HepG2 (cell line): ENCODE measurements at regions not wholly inside any gene's neighbourhood (a gene's known extent, or its start where the extent isn't known, plus 50 kb on each side); places are given as distances from the start of the nearest gene placed in this dataset.

Source experiments
- ATAC-seq: fragments of 200-7000 bp; cut with Tn5 transposase; 3 replicates; pipeline ENCODE4 v1.9.1; 2020; ENCODE audit warnings: mild to moderate bottlenecking, moderate library complexity
- BruUV-seq: library from RNA; stranded (reverse); fragments of 400-500 nt; replicated peaks from 2 replicates; lab custom pipeline; 2021; lab: Mats Ljungman, UMichigan
- CTCF ChIA-PET: fragments of 300-600 bp; formaldehyde crosslinking; extraction: SDS; loops from one replicate; lab custom pipeline; 2021; ENCODE audit warnings: low total read pairs, inconsistent platforms, low intra/inter-chr PET ratio; lab: Yijun Ruan, JAX
- POLR2A ChIA-PET: fragments of 350-600 bp; sonication (Branson Sonifier 250); formaldehyde crosslinking; loops from one replicate; lab custom pipeline; 2020; ENCODE audit warnings: antibody characterized with exemption, inconsistent platforms; lab: Yijun Ruan, JAX
- DNase-seq: peaks from one replicate; pipeline ENCODE4 v3.0.0-alpha.2; 2015; ENCODE audit warnings: low spot score
- FAIRE-seq: peaks from 3 replicates; lab custom pipeline; 2011; peaks lifted over from hg19 to GRCh38; lab: Jason Lieb, UNC
- H2AFZ ChIP-seq: one replicate; pipeline ENCODE4 v1.6.1; 2011; ENCODE audit warnings: low read length, inconsistent platforms
- H3K27ac ChIP-seq: fragments of 300-600 bp; 3 replicates; pipeline ENCODE4 v1.8.0; 2011; ENCODE audit warnings: mixed run types, mild to moderate bottlenecking, mixed read lengths, low read length, inconsistent platforms; ENCODE audit not compliant: insufficient read depth; ENCODE audit errors: extremely low read length
- H3K27me3 ChIP-seq, 2 experiments: fragments of 200-600 bp in 1 of 2; 2 replicates in 1 of 2; 3 replicates in 1 of 2; pipeline versions ENCODE4 v1.6.0 to v1.8.0; 2011; ENCODE audit warnings: low read length in 2 of 2, mild to moderate bottlenecking in 2 of 2, moderate library complexity in 2 of 2, inconsistent platforms in 1 of 2; ENCODE audit not compliant: insufficient read depth in 2 of 2, control insufficient read depth in 1 of 2
- H3K36me3 ChIP-seq, 2 experiments: fragments of 200-600 bp in 1 of 2; replicated peaks in 1 of 2; 2 replicates in 1 of 2; 3 replicates in 1 of 2; pipeline versions ENCODE4 v1.5.1 to v1.8.0; 2011; ENCODE audit warnings: low read length in 2 of 2, inconsistent platforms in 1 of 2; ENCODE audit not compliant: insufficient read depth in 2 of 2, control insufficient read depth in 1 of 2
- H3K4me1 ChIP-seq: 2 replicates; pipeline ENCODE4 v1.5.1; 2012; ENCODE audit warnings: low read length, inconsistent platforms; ENCODE audit not compliant: insufficient read depth
- H3K4me2 ChIP-seq: 2 replicates; pipeline ENCODE4 v1.6.0; 2011; ENCODE audit warnings: low read depth, low read length, inconsistent platforms
- H3K4me3 ChIP-seq, 3 experiments: fragments of 200-600 bp in 1 of 3; sonication (generic), shearing (Covaris generic) in 1 of 3; replicated peaks in 1 of 3; 2 replicates each; pipeline ENCODE4 v1.5.1; 2011 to 2016; ENCODE audit warnings: low read length in 3 of 3, inconsistent platforms in 2 of 3, low read depth in 2 of 3, mild to moderate bottlenecking in 2 of 3, control low read depth in 1 of 3, mixed read lengths in 1 of 3; ENCODE audit not compliant: insufficient read depth in 1 of 3
- H3K79me2 ChIP-seq: one replicate; pipeline ENCODE4 v1.6.1; 2011; ENCODE audit warnings: low read length, inconsistent platforms; ENCODE audit not compliant: insufficient read depth
- H3K9ac ChIP-seq: 2 replicates; pipeline ENCODE4 v1.6.0; 2011; ENCODE audit warnings: mild to moderate bottlenecking, low read depth, low read length, inconsistent platforms; ENCODE audit not compliant: insufficient read depth
- H3K9me3 ChIP-seq: 2 replicates; pipeline ENCODE4 v1.5.1; 2012; ENCODE audit warnings: mild to moderate bottlenecking, low read length
- H4K20me1 ChIP-seq: 2 replicates; pipeline ENCODE4 v1.6.0; 2011; ENCODE audit warnings: inconsistent platforms, mild to moderate bottlenecking, low read length, moderate library complexity; ENCODE audit not compliant: insufficient read depth
- BRD4 ChIP-seq: sonication (generic); formaldehyde crosslinking; IDR thresholded peaks from 2 replicates; pipeline ENCODE4 v1.4.0; 2020; ENCODE audit warnings: missing genetic modification reagents
- EEA1 ChIP-seq: sonication (generic); formaldehyde crosslinking; IDR thresholded peaks from 2 replicates; pipeline ENCODE4 v1.5.1; 2020; ENCODE audit warnings: mild to moderate bottlenecking, missing genetic modification reagents, borderline replicate concordance
- FOSL2 ChIP-seq: sonication (generic); formaldehyde crosslinking; IDR thresholded peaks from 2 replicates; pipeline ENCODE4 v1.4.0; 2020; ENCODE audit warnings: missing genetic modification reagents
- HNF1A ChIP-seq, 2 experiments: sonication (generic) in 1 of 2; formaldehyde crosslinking in 1 of 2; IDR thresholded peaks; 2 replicates each; pipeline versions ENCODE4 v1.4.0 to v1.6.1; 2016 to 2020; ENCODE audit warnings: borderline replicate concordance in 1 of 2, low read depth in 1 of 2, mild to moderate bottlenecking in 1 of 2, missing genetic modification reagents in 1 of 2
- HOXA7 ChIP-seq: sonication (generic); formaldehyde crosslinking; IDR thresholded peaks from 2 replicates; pipeline ENCODE4 v1.8.1; 2022; ENCODE audit warnings: mild to moderate bottlenecking, missing genetic modification reagents, moderate library complexity
- MEF2D ChIP-seq: sonication (generic); formaldehyde crosslinking; IDR thresholded peaks from 2 replicates; pipeline ENCODE4 v1.5.1; 2020; ENCODE audit warnings: mild to moderate bottlenecking, missing genetic modification reagents
- PLRG1 ChIP-seq: fragments of 450-650 bp; conservative IDR thresholded peaks from 2 replicates; pipeline ENCODE4 v1.6.1; 2016
- SALL2 ChIP-seq: sonication (generic); formaldehyde crosslinking; IDR thresholded peaks from 2 replicates; pipeline ENCODE4 v1.8.1; 2023; ENCODE audit warnings: mild to moderate bottlenecking, missing genetic modification reagents, inconsistent platforms
- TRAFD1 ChIP-seq: sonication (generic); formaldehyde crosslinking; IDR thresholded peaks from 2 replicates; pipeline ENCODE4 v1.5.1; 2020; ENCODE audit warnings: missing genetic modification reagents, mild to moderate bottlenecking, borderline replicate concordance
- ZNF205 ChIP-seq: IDR thresholded peaks from 2 replicates; pipeline ENCODE4 v1.6.1; 2018; ENCODE audit warnings: missing biosample characterization, missing genetic modification reagents
- ZNF263 ChIP-seq: sonication (generic); formaldehyde crosslinking; IDR thresholded peaks from 2 replicates; pipeline ENCODE4 v1.4.0; 2020; ENCODE audit warnings: missing genetic modification reagents
- ZNF33B ChIP-seq: sonication (generic); formaldehyde crosslinking; IDR thresholded peaks from 2 replicates; pipeline ENCODE4 v1.5.1; 2020; ENCODE audit warnings: mild to moderate bottlenecking, missing genetic modification reagents
- ZNF350 ChIP-seq: sonication (generic); formaldehyde crosslinking; IDR thresholded peaks from 2 replicates; pipeline ENCODE4 v1.4.0; 2020; ENCODE audit warnings: mild to moderate bottlenecking, low read depth, missing genetic modification reagents, borderline replicate concordance
- WGBS: methylation state at CpG from one replicate; pipeline ENCODE4 v1.1.6; 2017; ENCODE audit warnings: low lambda C conversion rate; 5-methylcytosine and 5-hydroxymethylcytosine counted together
- in situ Hi-C: cut with HindIII; loops from 2 replicates; pipeline ENCODE4 v1.10.0; 2017; ENCODE audit warnings: low pct_unique_long_range_greater_than_20kb; ENCODE audit not compliant: extremely low pct_ligation_motif_present
- intact Hi-C: fragments of 100-400 bp; cut with micrococcal nuclease; formaldehyde crosslinking; loops from one replicate; pipeline ENCODE4 v1.10.0; 2022; ENCODE audit not compliant: unreplicated experiment
- TF ChIP-seq, protein P1 (sequence below): sonication (generic); formaldehyde crosslinking; conservative IDR thresholded peaks from 2 replicates; pipeline ENCODE4 v1.8.0; 2022; ENCODE audit warnings: mild to moderate bottlenecking, moderate library complexity, missing genetic modification reagents
- TF ChIP-seq, protein P2 (sequence below): sonication (generic); formaldehyde crosslinking; IDR thresholded peaks from 2 replicates; pipeline ENCODE4 v1.4.0; 2020; ENCODE audit warnings: missing genetic modification reagents

GRCh38 chr2:58664523-58665151, 423.5 kb upstream of the FANCL start:
- FAIRE-seq (no peak), DNase-seq (no peak), ATAC-seq (no peak)
- H4K20me1 ChIP-seq, result no peaks in the 10 kb centered on the region
- no peaks in the 10 kb centered on the region for H3K79me2 ChIP-seq
- H3K27me3 ChIP-seq, result no peaks in the 10 kb centered on the region
- H3K4me1 ChIP-seq, result no peaks in the 10 kb centered on the region
- WGBS, result under 1% methylated on average over 5 of the region's 5 CpGs
- no peak overlapping the region for H3K9ac ChIP-seq
- CTCF ChIA-PET, result no interaction called here
- no peak for TF ChIP-seq MEF2D
- no peak for TF ChIP-seq SALL2
- no peak for TF ChIP-seq FOSL2
- TF ChIP-seq, protein P1, sequence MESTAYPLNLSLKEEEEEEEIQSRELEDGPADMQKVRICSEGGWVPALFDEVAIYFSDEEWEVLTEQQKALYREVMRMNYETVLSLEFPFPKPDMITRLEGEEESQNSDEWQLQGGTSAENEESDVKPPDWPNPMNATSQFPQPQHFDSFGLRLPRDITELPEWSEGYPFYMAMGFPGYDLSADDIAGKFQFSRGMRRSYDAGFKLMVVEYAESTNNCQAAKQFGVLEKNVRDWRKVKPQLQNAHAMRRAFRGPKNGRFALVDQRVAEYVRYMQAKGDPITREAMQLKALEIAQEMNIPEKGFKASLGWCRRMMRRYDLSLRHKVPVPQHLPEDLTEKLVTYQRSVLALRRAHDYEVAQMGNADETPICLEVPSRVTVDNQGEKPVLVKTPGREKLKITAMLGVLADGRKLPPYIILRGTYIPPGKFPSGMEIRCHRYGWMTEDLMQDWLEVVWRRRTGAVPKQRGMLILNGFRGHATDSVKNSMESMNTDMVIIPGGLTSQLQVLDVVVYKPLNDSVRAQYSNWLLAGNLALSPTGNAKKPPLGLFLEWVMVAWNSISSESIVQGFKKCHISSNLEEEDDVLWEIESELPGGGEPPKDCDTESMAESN (CRISPR knock-in tag), result no peak
- TF ChIP-seq ZNF350, result no peak
- TF ChIP-seq, protein P2, sequence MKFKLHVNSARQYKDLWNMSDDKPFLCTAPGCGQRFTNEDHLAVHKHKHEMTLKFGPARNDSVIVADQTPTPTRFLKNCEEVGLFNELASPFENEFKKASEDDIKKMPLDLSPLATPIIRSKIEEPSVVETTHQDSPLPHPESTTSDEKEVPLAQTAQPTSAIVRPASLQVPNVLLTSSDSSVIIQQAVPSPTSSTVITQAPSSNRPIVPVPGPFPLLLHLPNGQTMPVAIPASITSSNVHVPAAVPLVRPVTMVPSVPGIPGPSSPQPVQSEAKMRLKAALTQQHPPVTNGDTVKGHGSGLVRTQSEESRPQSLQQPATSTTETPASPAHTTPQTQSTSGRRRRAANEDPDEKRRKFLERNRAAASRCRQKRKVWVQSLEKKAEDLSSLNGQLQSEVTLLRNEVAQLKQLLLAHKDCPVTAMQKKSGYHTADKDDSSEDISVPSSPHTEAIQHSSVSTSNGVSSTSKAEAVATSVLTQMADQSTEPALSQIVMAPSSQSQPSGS, result no peak
- no peak for TF ChIP-seq HOXA7 (CRISPR knock-in tag)
- TF ChIP-seq ZNF33B (CRISPR knock-in tag), result no peak
- TF ChIP-seq EEA1 (CRISPR knock-in tag), result no peak
- no peak for TF ChIP-seq ZNF205 (CRISPR knock-in tag)
- no peak for TF ChIP-seq TRAFD1 (CRISPR knock-in tag)
- no peak for TF ChIP-seq BRD4
- no peak for TF ChIP-seq ZNF263 (CRISPR knock-in tag)
- no peak for TF ChIP-seq HNF1A (IDR thresholded peaks at IDR 0.05; ENCODE audit: low read depth)
- no peak for TF ChIP-seq HNF1A (CRISPR knock-in tag; IDR thresholded peaks at IDR 0.05; ENCODE audit: borderline replicate concordance)
- TF ChIP-seq PLRG1, result no peak
- no peak overlapping the region for H3K27ac ChIP-seq
- no peak overlapping the region for H2AFZ ChIP-seq
- no peak overlapping the region for H3K4me3 ChIP-seq
- in situ Hi-C loops (no loop called here), intact Hi-C loops (no loop called here)
- H3K4me2 ChIP-seq, result no peak overlapping the region
- POLR2A ChIA-PET, result no interaction called here
- no TSS peak for BruUV-seq
- H3K9me3 ChIP-seq, result no peaks in the 10 kb centered on the region
- no peaks in the 10 kb centered on the region for H3K36me3 ChIP-seq
